ENCODE measurements at regions not wholly inside any gene's neighbourhood (a gene's known extent, or its start where the extent isn't known, plus 50 kb on each side); places are given as distances from the start of the nearest gene placed in this dataset.
"Not testable (repeated sequence)": the region's sequence is repeated elsewhere in the genome, so short reads cannot be mapped to it uniquely, and the experiment has no call there.

DNA sequence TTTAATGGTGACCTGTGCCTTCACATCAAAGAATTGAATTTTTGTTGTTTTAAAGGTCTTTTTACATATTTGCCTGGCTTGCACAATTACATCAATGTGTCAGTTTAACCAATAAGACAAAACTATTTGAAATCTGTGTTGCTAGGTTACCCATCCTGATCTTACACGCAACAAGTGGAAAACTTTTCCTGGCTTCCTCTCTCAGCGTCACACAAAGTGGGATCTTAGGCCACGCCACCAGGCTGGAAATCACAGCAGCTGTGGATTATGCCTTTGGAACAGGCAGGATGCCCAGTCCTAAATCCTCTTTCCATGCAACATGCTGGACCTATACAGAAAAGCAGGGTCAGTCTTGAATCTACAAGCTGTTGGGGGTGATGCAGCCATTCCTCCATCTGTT is 298.2 kb upstream of the HNRNPA3 start:
- no peak for DNase-seq (ENCODE audit: low spot score)
- TF ChIP-seq, protein P1, sequence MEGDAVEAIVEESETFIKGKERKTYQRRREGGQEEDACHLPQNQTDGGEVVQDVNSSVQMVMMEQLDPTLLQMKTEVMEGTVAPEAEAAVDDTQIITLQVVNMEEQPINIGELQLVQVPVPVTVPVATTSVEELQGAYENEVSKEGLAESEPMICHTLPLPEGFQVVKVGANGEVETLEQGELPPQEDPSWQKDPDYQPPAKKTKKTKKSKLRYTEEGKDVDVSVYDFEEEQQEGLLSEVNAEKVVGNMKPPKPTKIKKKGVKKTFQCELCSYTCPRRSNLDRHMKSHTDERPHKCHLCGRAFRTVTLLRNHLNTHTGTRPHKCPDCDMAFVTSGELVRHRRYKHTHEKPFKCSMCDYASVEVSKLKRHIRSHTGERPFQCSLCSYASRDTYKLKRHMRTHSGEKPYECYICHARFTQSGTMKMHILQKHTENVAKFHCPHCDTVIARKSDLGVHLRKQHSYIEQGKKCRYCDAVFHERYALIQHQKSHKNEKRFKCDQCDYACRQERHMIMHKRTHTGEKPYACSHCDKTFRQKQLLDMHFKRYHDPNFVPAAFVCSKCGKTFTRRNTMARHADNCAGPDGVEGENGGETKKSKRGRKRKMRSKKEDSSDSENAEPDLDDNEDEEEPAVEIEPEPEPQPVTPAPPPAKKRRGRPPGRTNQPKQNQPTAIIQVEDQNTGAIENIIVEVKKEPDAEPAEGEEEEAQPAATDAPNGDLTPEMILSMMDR (IDR thresholded peaks at IDR 0.05; ENCODE audit: unreplicated experiment), result no peak
- Mint-ChIP-seq H3K27me3 (ENCODE audit: unreplicated experiment) (no peaks in the 10 kb centered on the region), H3K4me3 (ENCODE audit: unreplicated experiment) (no peak overlapping the region), H3K27ac (ENCODE audit: unreplicated experiment) (no peak overlapping the region), H3K9me3 (ENCODE audit: unreplicated experiment) (no peaks in the 10 kb centered on the region), H3K36me3 (ENCODE audit: low read depth, unreplicated experiment) (no peaks in the 10 kb centered on the region), H3K4me1 (ENCODE audit: unreplicated experiment) (no peaks in the 10 kb centered on the region)

GRCh38 chr2:176922545-176922944 is 290.0 kb upstream of the HNRNPA3 start:
- H3K27me3 Mint-ChIP-seq (ENCODE audit: unreplicated experiment); H3K9me3 Mint-ChIP-seq (ENCODE audit: unreplicated experiment); H3K36me3 Mint-ChIP-seq (ENCODE audit: low read depth, unreplicated experiment); DNase-seq (ENCODE audit: low spot score); H3K27ac Mint-ChIP-seq (ENCODE audit: unreplicated experiment); H3K4me1 Mint-ChIP-seq (ENCODE audit: unreplicated experiment); H3K4me3 Mint-ChIP-seq (ENCODE audit: unreplicated experiment): not testable (repeated sequence)

GRCh38 chr2:176923205-176923604 is 289.4 kb upstream of the HNRNPA3 start:
- no peak for DNase-seq (ENCODE audit: low spot score)
- TF ChIP-seq, protein P1 (IDR thresholded peaks at IDR 0.05; ENCODE audit: unreplicated experiment), result no peak
- no peaks in the 10 kb centered on the region for H3K36me3 Mint-ChIP-seq (ENCODE audit: low read depth, unreplicated experiment)
- no peaks in the 10 kb centered on the region for H3K9me3 Mint-ChIP-seq (ENCODE audit: unreplicated experiment)
- H3K27ac Mint-ChIP-seq (ENCODE audit: unreplicated experiment), result no peak overlapping the region
- no peak overlapping the region for H3K4me3 Mint-ChIP-seq (ENCODE audit: unreplicated experiment)
- no peaks in the 10 kb centered on the region for H3K27me3 Mint-ChIP-seq (ENCODE audit: unreplicated experiment)
- no peaks in the 10 kb centered on the region for H3K4me1 Mint-ChIP-seq (ENCODE audit: unreplicated experiment)

DNA sequence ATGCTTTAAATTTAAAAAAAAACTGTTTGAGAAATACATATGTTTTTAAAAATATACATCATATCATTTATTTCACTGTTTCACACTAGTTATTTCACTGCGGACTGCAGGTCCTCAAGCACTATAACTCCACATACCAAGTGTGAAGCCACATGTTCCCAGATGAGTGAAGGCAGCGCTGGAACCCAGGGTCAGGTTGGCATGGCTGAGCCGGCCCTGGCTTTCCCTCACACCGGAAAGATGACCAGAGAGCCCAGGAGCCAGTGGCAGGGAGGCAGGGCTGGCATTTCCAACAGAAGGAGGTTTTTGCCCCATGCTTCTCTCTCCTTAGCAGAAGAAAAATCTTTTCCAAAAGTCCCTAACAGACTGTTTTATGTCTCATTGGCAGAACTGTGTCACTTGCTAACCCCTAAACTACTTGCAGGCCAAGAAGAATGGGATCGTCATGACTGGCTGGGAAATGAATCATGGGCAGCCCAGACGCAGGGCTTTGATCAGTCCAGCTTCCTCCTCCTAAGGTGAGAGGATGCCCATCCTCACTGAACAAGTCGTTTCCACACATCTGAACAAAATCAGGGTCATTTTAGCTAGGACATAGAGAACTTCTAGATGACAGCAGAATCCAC is 287.6 kb upstream of the HNRNPA3 start:
- TF ChIP-seq, protein P1 (IDR thresholded peaks at IDR 0.05; ENCODE audit: unreplicated experiment), result no peak
- no peak overlapping the region for H3K4me3 Mint-ChIP-seq (ENCODE audit: unreplicated experiment)
- H3K27me3 Mint-ChIP-seq (ENCODE audit: unreplicated experiment), result no peaks in the 10 kb centered on the region
- H3K4me1 Mint-ChIP-seq (ENCODE audit: unreplicated experiment), result no peaks in the 10 kb centered on the region
- H3K9me3 Mint-ChIP-seq (ENCODE audit: unreplicated experiment), result no peaks in the 10 kb centered on the region
- H3K36me3 Mint-ChIP-seq (ENCODE audit: low read depth, unreplicated experiment), result no peaks in the 10 kb centered on the region
- no peak overlapping the region for H3K27ac Mint-ChIP-seq (ENCODE audit: unreplicated experiment)
- DNase-seq (ENCODE audit: low spot score), result no peak

DNA sequence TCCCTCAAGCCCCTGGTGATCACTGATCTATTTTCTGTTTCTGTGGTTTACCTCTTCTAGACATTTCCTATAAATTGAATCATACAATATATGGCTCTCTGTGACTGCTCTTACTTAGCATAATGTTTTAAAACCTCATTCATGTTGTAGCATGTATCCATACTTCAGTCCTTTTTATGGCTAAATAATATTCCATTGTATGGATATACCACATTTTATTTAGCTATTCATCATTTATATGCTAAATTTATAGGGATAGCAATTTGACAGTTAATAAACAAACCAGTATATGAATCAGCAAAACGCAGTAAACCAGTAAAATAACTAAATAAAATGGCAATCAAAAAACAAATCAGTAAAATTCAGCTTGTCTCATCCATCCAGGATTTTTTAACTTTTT is 286.1 kb upstream of the HNRNPA3 start:
- Mint-ChIP-seq H3K27ac (ENCODE audit: unreplicated experiment) (no peak overlapping the region), H3K4me3 (ENCODE audit: unreplicated experiment) (no peak overlapping the region), H3K4me1 (ENCODE audit: unreplicated experiment) (no peaks in the 10 kb centered on the region), H3K9me3 (ENCODE audit: unreplicated experiment) (no peaks in the 10 kb centered on the region), H3K36me3 (ENCODE audit: low read depth, unreplicated experiment) (no peaks in the 10 kb centered on the region), H3K27me3 (ENCODE audit: unreplicated experiment) (no peaks in the 10 kb centered on the region)
- no peak for DNase-seq (ENCODE audit: low spot score)
- TF ChIP-seq, protein P1 (IDR thresholded peaks at IDR 0.05; ENCODE audit: unreplicated experiment), result no peak

DNA sequence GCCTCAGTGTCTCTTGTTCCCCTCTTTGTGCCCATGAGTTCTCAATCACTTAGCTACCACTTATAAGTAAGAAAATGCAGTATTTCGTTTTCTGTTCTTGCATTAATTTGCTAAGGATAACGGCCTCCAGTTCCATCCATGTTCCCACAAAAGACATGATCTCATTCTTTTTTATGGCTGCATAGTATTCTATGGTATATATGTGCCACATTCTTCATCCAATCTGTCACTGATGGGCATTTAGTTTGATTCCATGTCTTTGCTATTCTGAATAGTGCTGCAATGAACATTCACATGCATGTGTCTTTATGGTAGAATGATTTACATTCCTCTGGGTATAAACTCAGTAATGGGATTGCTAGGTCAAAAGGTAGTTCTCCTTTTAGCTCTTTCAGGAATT is 283.2 kb upstream of the HNRNPA3 start:
- H3K27ac Mint-ChIP-seq (ENCODE audit: unreplicated experiment); H3K4me1 Mint-ChIP-seq (ENCODE audit: unreplicated experiment); H3K9me3 Mint-ChIP-seq (ENCODE audit: unreplicated experiment); H3K4me3 Mint-ChIP-seq (ENCODE audit: unreplicated experiment); H3K36me3 Mint-ChIP-seq (ENCODE audit: low read depth, unreplicated experiment); H3K27me3 Mint-ChIP-seq (ENCODE audit: unreplicated experiment); DNase-seq (ENCODE audit: low spot score): not testable (repeated sequence)
